Activated CD4-positive, CD25-positive, alpha-beta regulatory T cell treated with anti-CD3 and anti-CD28 coated beads, Interleukin-2, amount 50 U/mL, for 72 hours (primary cell): ENCODE measurements at regions not wholly inside any gene's neighbourhood (a gene's known extent, or its start where the extent isn't known, plus 50 kb on each side); places are given as distances from the start of the nearest gene placed in this dataset.
"Not testable (repeated sequence)": the region's sequence is repeated elsewhere in the genome, so short reads cannot be mapped to it uniquely, and the experiment has no call there.

ENCODE experiments used
- DNase-seq: peaks from one replicate; pipeline ENCODE4 v3.0.0; 2021

DNA sequence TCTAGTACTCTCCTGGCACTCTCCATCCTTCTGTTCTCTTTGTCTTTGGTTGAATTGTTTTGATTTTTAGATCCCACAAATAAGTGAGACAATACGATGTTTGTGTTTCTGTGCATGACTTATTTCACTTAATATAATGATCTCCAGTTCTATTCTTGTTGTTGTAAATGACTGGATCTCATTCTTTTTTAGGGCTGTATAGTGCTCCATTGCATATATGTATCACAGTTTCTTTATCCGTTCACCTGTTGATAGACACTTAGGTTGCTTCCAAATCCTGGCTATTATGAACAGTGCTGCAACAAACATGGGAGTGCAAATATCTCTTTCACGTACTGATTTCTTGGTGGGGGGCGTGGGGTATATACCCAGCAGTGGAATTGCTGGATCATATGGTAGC is 245.0 kb downstream of the ADCYAP1 start:
- no peak for DNase-seq

DNA sequence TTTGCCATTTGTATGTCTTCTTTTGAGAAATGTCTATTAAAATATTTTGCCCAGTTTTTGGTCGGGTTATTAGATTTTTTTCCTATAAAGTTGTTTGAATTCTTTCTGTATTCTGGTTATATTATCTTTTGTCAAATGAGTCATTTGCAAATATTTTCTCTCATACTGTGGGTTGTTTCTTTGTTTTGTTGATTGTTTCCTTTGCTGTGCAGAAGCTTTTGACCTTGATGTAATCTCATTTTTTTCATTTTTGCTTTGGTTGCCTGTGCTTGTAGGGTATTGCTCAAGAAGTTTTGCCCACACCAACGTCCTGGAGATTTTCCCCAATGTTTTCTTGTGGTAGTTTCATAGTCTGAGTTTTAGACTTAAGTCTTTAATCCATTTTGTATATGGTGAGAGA is 245.7 kb downstream of the ADCYAP1 start:
- DNase-seq = no peak

GRCh38 chr18:1152958-1153357 is 248.3 kb downstream of the ADCYAP1 start:
- not testable (repeated sequence) for DNase-seq

DNA sequence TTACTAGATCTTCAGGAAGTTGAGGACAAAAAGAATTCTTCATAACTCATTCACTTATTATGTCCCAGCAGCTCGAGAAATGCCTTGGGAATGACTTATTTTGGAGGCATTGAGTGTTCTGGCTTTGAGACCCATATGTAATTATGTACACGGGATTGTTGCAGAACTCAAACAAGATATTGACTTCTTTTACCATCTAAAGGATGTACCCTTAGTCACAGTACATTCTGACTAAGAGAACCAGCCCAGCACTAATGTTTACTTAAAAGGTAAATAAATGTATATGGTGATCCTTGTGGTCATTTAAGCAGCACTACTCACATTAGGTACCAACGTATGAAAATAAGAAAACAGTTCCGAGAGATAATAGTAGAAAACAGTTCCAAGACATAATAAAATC is 268.9 kb downstream of the ADCYAP1 start:
- no peak for DNase-seq

DNA sequence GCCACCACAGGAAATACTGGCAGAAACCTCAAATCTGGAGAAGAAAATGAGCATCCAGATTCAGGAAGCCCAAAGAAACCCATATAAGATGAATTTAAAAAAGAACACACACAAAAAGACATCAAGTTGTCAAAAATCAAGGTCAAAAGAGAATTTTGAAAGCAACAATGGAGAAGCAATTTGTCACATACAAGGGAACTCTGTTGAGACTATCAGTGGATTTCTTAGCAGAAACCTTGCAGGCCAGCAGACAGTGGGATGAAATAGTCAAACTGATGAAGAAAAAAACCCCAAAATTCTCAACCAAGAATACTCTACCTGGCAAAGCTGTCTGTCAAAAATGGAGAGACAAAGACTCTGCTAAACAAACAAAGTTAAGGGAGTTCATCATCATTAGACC is 272.6 kb downstream of the ADCYAP1 start:
- no peak for DNase-seq

- DNase-seq = no peak
Measured at GRCh38 chr18:1191341-1191740, 286.7 kb downstream of the ADCYAP1 start.

DNA sequence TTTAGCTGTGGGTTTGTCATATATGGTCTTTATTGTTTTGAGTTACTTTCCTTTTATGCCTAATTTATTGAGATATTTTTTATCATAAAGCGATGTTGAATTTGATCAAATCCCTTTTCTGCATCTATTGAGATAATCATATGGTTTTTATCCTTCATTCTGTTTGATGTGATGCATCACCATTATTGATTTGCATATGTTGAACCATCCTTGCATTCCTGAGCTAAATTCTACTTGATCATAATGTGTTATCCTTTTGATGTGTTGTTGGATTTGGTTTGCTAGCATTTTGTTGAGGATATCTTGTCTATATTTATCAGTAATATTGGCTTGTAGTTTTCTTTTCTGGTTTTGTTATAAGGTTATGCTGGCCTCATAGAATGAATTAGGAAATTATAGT is 308.5 kb downstream of the ADCYAP1 start:
- no peak for DNase-seq

DNA sequence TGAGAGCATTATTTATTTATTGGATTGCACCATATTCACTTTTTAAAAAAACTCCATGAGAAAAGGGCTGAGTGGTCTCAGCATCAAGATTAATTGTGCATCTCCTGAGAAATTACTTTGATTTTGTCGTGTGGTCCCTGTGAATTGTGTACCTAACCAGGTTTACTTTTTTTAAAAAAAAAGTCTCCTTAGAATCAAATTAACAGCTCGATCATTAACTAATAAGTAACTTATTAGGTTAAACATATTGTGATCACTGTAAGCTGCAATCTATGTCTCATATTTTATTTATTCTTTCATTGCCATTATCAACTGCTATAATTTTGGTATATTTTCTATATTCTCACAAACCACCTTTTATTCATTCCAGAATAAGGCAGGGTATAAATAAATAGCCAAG is 318.2 kb downstream of the ADCYAP1 start:
- no peak for DNase-seq

- DNase-seq = no peak
Measured at GRCh38 chr18:1227025-1227424, 322.4 kb downstream of the ADCYAP1 start.

DNA sequence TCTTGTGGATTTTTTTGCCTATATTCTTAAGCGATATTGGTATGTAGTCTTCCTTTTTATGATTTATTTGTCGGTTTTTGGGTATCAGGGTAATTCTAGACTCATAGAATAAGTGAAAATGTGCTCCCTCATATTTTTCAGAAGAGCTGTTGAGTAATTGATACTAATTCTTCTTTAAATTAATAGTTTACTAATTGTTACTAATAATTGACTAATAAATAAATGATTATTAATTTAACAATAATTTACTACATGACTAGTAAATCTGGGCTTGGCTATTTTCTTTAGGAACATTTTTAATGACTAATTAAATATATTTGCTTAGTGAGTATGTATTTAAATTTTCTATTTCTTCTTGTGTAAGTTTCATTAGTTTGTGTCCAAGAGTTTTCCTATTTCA is 325.0 kb downstream of the ADCYAP1 start:
- no peak for DNase-seq

GRCh38 chr18:1232867-1233266 is 328.2 kb downstream of the ADCYAP1 start:
- DNase-seq = no peak

DNA sequence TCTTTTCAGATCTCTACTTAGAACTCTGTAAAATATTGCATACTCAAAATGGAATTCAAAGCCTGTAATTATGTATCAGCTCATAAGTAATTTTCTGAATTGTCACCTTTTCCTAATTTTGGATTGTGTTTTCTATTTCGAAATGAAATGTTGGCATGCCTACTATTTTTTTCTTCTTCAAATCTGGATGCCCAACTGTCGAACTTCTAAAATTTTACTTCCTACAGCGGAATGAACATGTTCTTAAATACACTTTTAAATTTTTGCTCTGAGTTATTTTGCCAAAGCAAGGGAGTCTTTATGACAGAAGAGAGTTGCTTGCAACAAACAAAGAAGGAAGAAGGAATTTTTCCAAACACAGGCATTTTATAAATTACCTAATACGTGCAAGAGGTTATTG is 336.0 kb downstream of the ADCYAP1 start:
- no peak for DNase-seq

DNA sequence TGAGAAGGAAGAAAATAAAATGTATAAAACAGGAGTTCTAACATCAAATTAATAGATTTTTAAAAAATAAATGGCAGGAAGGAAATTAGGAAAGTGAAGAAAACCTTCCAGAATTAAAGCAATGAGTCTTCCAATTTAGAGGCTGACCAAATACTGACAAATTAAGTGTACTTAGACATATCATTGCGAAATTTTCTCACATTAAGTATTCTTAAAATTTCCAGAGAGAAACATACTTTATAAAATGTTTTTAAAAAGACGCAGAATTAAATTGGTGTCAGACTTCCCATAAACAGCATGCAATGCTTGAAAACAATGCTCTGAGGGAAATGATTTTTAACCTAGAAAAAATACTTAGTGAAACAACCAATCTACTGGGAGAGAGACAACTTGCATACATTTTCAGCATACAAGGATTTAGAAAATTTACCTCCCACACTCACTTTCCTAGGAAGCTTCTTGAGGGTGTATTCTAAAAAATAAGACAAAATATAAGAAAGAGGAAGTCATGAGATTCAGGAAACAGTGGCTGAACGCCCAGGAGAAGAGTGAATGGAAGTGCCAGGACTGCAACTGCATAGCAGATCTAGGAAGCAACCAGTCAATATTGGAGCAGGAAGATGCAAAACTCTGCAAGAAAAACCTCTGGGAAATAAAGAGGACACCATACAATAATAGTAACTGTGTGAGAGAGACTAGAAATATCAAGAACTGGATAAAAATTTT is 339.9 kb downstream of the ADCYAP1 start:
- DNase-seq = no peak

GRCh38 chr18:1246827-1247226 is 342.2 kb downstream of the ADCYAP1 start:
- no peak for DNase-seq

- DNase-seq = no peak
Measured at GRCh38 chr18:1252534-1252933, 347.9 kb downstream of the ADCYAP1 start.

- no peak for DNase-seq
Measured at GRCh38 chr18:1252936-1253335, 348.3 kb downstream of the ADCYAP1 start.

DNA sequence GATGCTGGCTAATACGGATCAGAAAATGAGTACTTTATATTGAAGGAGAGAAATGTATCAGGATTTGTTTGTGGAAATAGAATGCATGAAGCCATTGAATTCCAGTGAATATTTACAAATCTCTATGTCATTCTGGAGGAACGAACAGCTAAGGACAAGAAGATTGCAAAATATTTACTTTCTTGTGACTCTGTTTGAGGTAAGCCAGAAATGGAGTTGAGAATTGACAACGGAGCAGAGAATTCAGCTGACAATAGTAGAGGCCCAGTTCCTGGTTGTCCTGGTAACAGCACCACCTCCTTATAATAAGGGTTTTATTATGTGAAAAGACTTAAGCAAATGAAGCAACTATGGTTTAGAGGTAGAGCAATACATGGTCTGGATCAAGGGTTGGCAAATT is 349.2 kb downstream of the ADCYAP1 start:
- DNase-seq = no peak

GRCh38 chr18:1261054-1261453 is 356.4 kb downstream of the ADCYAP1 start:
- DNase-seq = no peak

GRCh38 chr18:1267021-1267420 is 362.4 kb downstream of the ADCYAP1 start:
- DNase-seq = no peak

- DNase-seq = no peak
Measured at GRCh38 chr18:1270081-1270480, 365.4 kb downstream of the ADCYAP1 start.

DNA sequence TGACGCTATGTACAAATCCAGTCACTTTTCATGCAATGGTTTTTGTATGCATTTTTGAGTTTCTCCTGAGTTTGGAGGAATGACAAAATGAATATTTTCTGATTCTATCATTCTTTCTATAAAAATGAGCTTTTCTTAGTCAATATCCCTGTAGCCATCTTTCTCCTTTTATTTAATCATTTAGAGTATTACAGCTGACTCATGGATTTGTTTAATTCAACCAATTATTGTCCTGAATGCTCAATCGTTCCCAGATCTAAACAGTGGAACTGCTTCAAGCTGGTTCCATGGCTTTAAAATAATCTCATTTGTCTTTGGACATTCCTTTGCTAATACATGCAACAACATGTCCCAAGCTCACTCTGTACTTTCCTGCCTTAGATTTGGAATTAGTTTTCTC is 368.8 kb downstream of the ADCYAP1 start:
- DNase-seq = no peak

- DNase-seq = no peak
Measured at GRCh38 chr18:1292167-1292566, 387.5 kb downstream of the ADCYAP1 start.

- DNase-seq = no peak
Measured at GRCh38 chr18:1294229-1294628, 389.6 kb downstream of the ADCYAP1 start.

GRCh38 chr18:1296237-1296636 is 391.6 kb downstream of the ADCYAP1 start:
- DNase-seq = no peak

DNA sequence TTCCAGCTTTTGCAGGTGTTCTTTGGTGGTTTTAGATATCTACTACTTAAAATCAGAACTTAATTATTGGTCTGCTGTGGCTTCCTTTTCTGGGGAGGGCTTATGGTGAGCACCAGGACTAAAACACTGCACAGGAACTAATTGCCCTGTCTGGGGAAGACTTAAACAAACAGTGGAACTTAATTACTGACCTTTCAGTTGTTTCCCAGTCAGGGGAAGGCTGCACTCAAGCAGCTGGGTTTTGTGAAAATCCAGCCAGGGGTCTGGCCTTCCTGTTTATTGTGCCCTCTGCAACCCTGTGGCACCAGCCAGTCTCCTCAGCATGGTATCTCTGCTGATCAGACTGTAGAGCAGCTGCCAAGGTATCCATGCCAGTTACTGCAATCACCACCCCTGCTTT is 398.2 kb downstream of the ADCYAP1 start:
- DNase-seq = no peak
